ENCODE measurements at regions not wholly inside any gene's neighbourhood (a gene's known extent, or its start where the extent isn't known, plus 50 kb on each side); places are given as distances from the start of the nearest gene placed in this dataset.

DNA sequence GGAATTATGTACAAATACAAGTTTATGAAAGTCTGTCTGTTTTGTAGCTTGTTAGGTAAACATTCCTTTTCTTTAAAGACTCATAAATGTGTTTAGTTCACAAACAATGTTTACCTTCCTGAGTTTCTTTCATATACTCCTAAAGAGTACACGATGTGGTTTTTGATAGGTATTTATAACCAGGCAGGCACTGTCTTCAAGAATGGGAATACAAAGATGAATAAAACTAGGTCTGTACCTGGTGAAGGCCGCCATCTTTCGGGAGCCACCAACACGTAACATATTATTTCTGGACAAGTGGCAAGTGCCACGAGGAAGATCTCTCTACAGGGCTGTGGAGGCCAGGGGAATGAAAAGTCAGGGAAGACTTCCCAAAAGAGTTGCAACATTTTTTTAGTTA is 144.6 kb upstream of the RASSF8 start:
- no peak for TF ChIP-seq CTCF (IDR thresholded peaks at IDR 0.05; ENCODE audit: insufficient read depth, low read depth, low read length)
- no peak for TF ChIP-seq EZH2 (IDR thresholded peaks at IDR 0.05; ENCODE audit: insufficient read depth, low read length)
